H9 (cell line): ENCODE measurements at regions not wholly inside any gene's neighbourhood (a gene's known extent, or its start where the extent isn't known, plus 50 kb on each side); places are given as distances from the start of the nearest gene placed in this dataset.

Experiments
- DNase-seq: peaks from one replicate; pipeline ENCODE4 v3.0.0-alpha.2; 2017
- H2AFZ ChIP-seq: one replicate; pipeline ENCODE4 v1.6.1; 2013; ENCODE audit warnings: mild to moderate bottlenecking, low read length, control low read depth, moderate library complexity
- H2AK5ac ChIP-seq: 2 replicates; pipeline ENCODE4 v1.6.1; 2013; ENCODE audit warnings: low read length, control low read depth, mixed read lengths; ENCODE audit not compliant: insufficient read length
- H2BK120ac ChIP-seq: one replicate; pipeline ENCODE4 v1.6.1; 2013; ENCODE audit warnings: low read depth, mild to moderate bottlenecking, low read length, control low read depth, inconsistent platforms; ENCODE audit not compliant: poor library complexity, severe bottlenecking
- H2BK12ac ChIP-seq: 2 replicates; pipeline ENCODE4 v1.6.1; 2013; ENCODE audit warnings: low read length, control low read depth, mixed read lengths, low read depth; ENCODE audit not compliant: insufficient read length
- H2BK15ac ChIP-seq: 2 replicates; pipeline ENCODE4 v1.6.1; 2013; ENCODE audit warnings: low read depth, low read length, control low read depth
- H2BK20ac ChIP-seq: one replicate; pipeline ENCODE4 v1.6.1; 2013; ENCODE audit warnings: low read depth, mild to moderate bottlenecking, low read length, control low read depth, inconsistent platforms; ENCODE audit not compliant: poor library complexity, severe bottlenecking
- H2BK5ac ChIP-seq: 2 replicates; pipeline ENCODE4 v1.6.1; 2013; ENCODE audit warnings: low read length, control low read depth, mixed read lengths; ENCODE audit not compliant: insufficient read length
- H3K14ac ChIP-seq: 2 replicates; pipeline ENCODE4 v1.6.1; 2013; ENCODE audit warnings: low read length, control low read depth; ENCODE audit not compliant: insufficient read depth
- H3K18ac ChIP-seq: 2 replicates; pipeline ENCODE4 v1.6.1; 2013; ENCODE audit warnings: low read depth, mild to moderate bottlenecking, mixed read lengths, low read length, control low read depth; ENCODE audit not compliant: insufficient read length
- H3K23ac ChIP-seq: 2 replicates; pipeline ENCODE4 v1.6.1; 2013; ENCODE audit warnings: low read length, control low read depth, mixed read lengths, low read depth; ENCODE audit not compliant: insufficient read length
- H3K23me2 ChIP-seq: 2 replicates; pipeline ENCODE4 v1.6.1; 2013; ENCODE audit warnings: low read depth, mild to moderate bottlenecking, mixed read lengths, low read length, control low read depth; ENCODE audit not compliant: insufficient read length, poor library complexity, severe bottlenecking
- H3K27ac ChIP-seq: 2 replicates; pipeline ENCODE4 v1.5.1; 2013; ENCODE audit warnings: low read length, control low read depth, mixed read lengths, low read depth; ENCODE audit not compliant: insufficient read length
- H3K27me3 ChIP-seq: 2 replicates; pipeline ENCODE4 v1.6.1; 2013; ENCODE audit warnings: low read length, control low read depth, inconsistent platforms; ENCODE audit not compliant: insufficient read depth
- H3K4ac ChIP-seq: 2 replicates; pipeline ENCODE4 v1.6.1; 2013; ENCODE audit warnings: low read depth, mild to moderate bottlenecking, control low read depth, inconsistent platforms, low read length, moderate library complexity
- H3K4me1 ChIP-seq: 2 replicates; pipeline ENCODE4 v1.6.1; 2013; ENCODE audit warnings: low read length, control low read depth, inconsistent platforms; ENCODE audit not compliant: insufficient read depth
- H3K4me2 ChIP-seq: 2 replicates; pipeline ENCODE4 v1.6.1; 2013; ENCODE audit warnings: low read length, control low read depth, mixed read lengths; ENCODE audit not compliant: insufficient read length, insufficient read depth
- H3K56ac ChIP-seq: 2 replicates; pipeline ENCODE4 v1.6.1; 2013; ENCODE audit warnings: low read depth, mild to moderate bottlenecking, mixed read lengths, low read length, control low read depth; ENCODE audit not compliant: insufficient read length
- H3K79me1 ChIP-seq: 2 replicates; pipeline ENCODE4 v1.6.1; 2013; ENCODE audit warnings: low read depth, mild to moderate bottlenecking, moderate library complexity, low read length, control low read depth, inconsistent platforms; ENCODE audit not compliant: insufficient read depth, poor library complexity, severe bottlenecking
- H3K79me2 ChIP-seq: 2 replicates; pipeline ENCODE4 v1.6.1; 2013; ENCODE audit warnings: low read length, control low read depth, inconsistent platforms; ENCODE audit not compliant: insufficient read depth
- H3K9ac ChIP-seq: 2 replicates; pipeline ENCODE4 v1.6.1; 2013; ENCODE audit warnings: low read length, control low read depth, mixed read lengths; ENCODE audit not compliant: insufficient read length; ENCODE audit errors: extremely low read depth
- H3K9me3 ChIP-seq: one replicate; pipeline ENCODE4 v1.6.1; 2013; ENCODE audit warnings: low read depth, low read length, inconsistent platforms; ENCODE audit not compliant: control insufficient read depth
- H3T11ph ChIP-seq: one replicate; pipeline ENCODE4 v1.6.1; 2013; ENCODE audit warnings: mild to moderate bottlenecking, low read length, control low read depth, inconsistent platforms
- H4K20me1 ChIP-seq: one replicate; pipeline ENCODE4 v1.6.1; 2013; ENCODE audit not compliant: control insufficient read depth, insufficient read length, insufficient read depth
- H4K5ac ChIP-seq: 2 replicates; pipeline ENCODE4 v1.6.1; 2013; ENCODE audit warnings: low read depth, mild to moderate bottlenecking, mixed read lengths, low read length, control low read depth; ENCODE audit not compliant: insufficient read length
- H4K8ac ChIP-seq: replicated peaks from 2 replicates; pipeline ENCODE4 v1.6.1; 2013; ENCODE audit warnings: low read length, control low read depth, mixed read lengths, low read depth; ENCODE audit not compliant: insufficient read length
- H4K91ac ChIP-seq: 2 replicates; pipeline ENCODE4 v1.6.1; 2013; ENCODE audit warnings: low read depth, mild to moderate bottlenecking, moderate library complexity, mixed read lengths, low read length, control low read depth; ENCODE audit not compliant: insufficient read length
- H3K27ac Mint-ChIP-seq, 3 experiments: 2 replicates in 2 of 3; 3 replicates in 1 of 3; pipeline ENCODE4 v1.8.0; 2020 to 2021; ENCODE audit warnings: mixed read lengths in 3 of 3, mild to moderate bottlenecking in 1 of 3, moderate library complexity in 1 of 3
- H3K27me3 Mint-ChIP-seq: 2 replicates; pipeline ENCODE4 v1.8.0; 2021; ENCODE audit warnings: low read depth, mild to moderate bottlenecking, moderate library complexity, mixed read lengths
- H3K36me3 Mint-ChIP-seq, 3 experiments: 2 replicates in 2 of 3; 3 replicates in 1 of 3; pipeline ENCODE4 v1.8.0; 2020 to 2021; ENCODE audit warnings: low read depth in 3 of 3, mixed read lengths in 3 of 3; ENCODE audit not compliant: insufficient read depth in 1 of 3
- H3K4me1 Mint-ChIP-seq, 2 experiments: 2 replicates each; pipeline ENCODE4 v1.8.0; 2020; ENCODE audit warnings: mixed read lengths in 2 of 2
- H3K4me3 Mint-ChIP-seq, 2 experiments: 2 replicates in 1 of 2; 3 replicates in 1 of 2; pipeline ENCODE4 v1.8.0; 2020 to 2021; ENCODE audit warnings: mild to moderate bottlenecking in 2 of 2, mixed read lengths in 2 of 2, moderate library complexity in 1 of 2
- H3K9me3 Mint-ChIP-seq, 2 experiments: 2 replicates in 1 of 2; 3 replicates in 1 of 2; pipeline ENCODE4 v1.8.0; 2020; ENCODE audit warnings: mild to moderate bottlenecking in 2 of 2, mixed read lengths in 2 of 2, moderate library complexity in 1 of 2
- WGBS: extraction: QIAGEN DNeasy Blood & Tissue Kit; methylation state at CpG from one replicate; pipeline ENCODE4 v1.1.7; 2013; ENCODE audit warnings: missing lambda C conversion rate, low lambda C conversion rate, mixed read lengths; ENCODE audit not compliant: insufficient read length; ENCODE audit errors: extremely low coverage; 5-methylcytosine and 5-hydroxymethylcytosine counted together
- TF ChIP-seq, protein P1 (sequence below): fragments of 200-600 bp; sonication (generic); conservative IDR thresholded peaks from 3 replicates; pipeline ENCODE4 v1.8.0; 2021; ENCODE audit warnings: antibody characterized with exemption, mild to moderate bottlenecking

GRCh38 chr4:170772429-170772828 is 682.7 kb upstream of the AADAT start:
- no peak overlapping the region for H2BK12ac ChIP-seq
- no peak overlapping the region for H3K23ac ChIP-seq
- H2AK5ac ChIP-seq = no peak overlapping the region
- H4K8ac ChIP-seq = no peak overlapping the region
- no peaks in the 10 kb centered on the region for H4K20me1 ChIP-seq
- no peak for DNase-seq
- no peak overlapping the region for H2AFZ ChIP-seq
- H3K27me3 Mint-ChIP-seq = no peaks in the 10 kb centered on the region
- H3K14ac ChIP-seq = no peak overlapping the region
- no peaks in the 10 kb centered on the region for H3K23me2 ChIP-seq
- no peaks in the 10 kb centered on the region for H3K27me3 ChIP-seq
- WGBS = no CpG with 5 or more reads among the region's 1 CpG
- no peak overlapping the region for H2BK5ac ChIP-seq
- H3K9me3 ChIP-seq = no peaks in the 10 kb centered on the region
- no peak overlapping the region for H3K9ac ChIP-seq
- H3K4me1 Mint-ChIP-seq = peaks cover 2 to 4% of the 10 kb centered on the region in 2 experiments; a peak in 2 of 4 replicates
- no peak overlapping the region for H2BK20ac ChIP-seq
- no peak overlapping the region for H3K4ac ChIP-seq
- H4K5ac ChIP-seq = no peak overlapping the region
- H3K79me1 ChIP-seq = no peaks in the 10 kb centered on the region
- no peak overlapping the region for H2BK120ac ChIP-seq
- H3K4me1 ChIP-seq = no peaks in the 10 kb centered on the region
- no peaks in the 10 kb centered on the region for H3K79me2 ChIP-seq
- H3K18ac ChIP-seq = no peak overlapping the region
- no peak overlapping the region for H3K4me3 Mint-ChIP-seq
- no peak overlapping the region for H3T11ph ChIP-seq
- no peak overlapping the region for H4K91ac ChIP-seq
- H3K9me3 Mint-ChIP-seq = peaks cover 0 to 2% of the 10 kb centered on the region in 2 experiments; a peak in 1 of 5 replicates
- no peak overlapping the region for H3K56ac ChIP-seq
- H2BK15ac ChIP-seq = no peak overlapping the region
- no peak overlapping the region for H3K27ac Mint-ChIP-seq
- H3K36me3 Mint-ChIP-seq = peaks cover 0 to 2% (median 0%) of the 10 kb centered on the region in 3 experiments; a peak in 1 of 7 replicates
- H3K4me2 ChIP-seq = no peak overlapping the region
- H3K27ac ChIP-seq = no peak overlapping the region
- TF ChIP-seq, protein P1, sequence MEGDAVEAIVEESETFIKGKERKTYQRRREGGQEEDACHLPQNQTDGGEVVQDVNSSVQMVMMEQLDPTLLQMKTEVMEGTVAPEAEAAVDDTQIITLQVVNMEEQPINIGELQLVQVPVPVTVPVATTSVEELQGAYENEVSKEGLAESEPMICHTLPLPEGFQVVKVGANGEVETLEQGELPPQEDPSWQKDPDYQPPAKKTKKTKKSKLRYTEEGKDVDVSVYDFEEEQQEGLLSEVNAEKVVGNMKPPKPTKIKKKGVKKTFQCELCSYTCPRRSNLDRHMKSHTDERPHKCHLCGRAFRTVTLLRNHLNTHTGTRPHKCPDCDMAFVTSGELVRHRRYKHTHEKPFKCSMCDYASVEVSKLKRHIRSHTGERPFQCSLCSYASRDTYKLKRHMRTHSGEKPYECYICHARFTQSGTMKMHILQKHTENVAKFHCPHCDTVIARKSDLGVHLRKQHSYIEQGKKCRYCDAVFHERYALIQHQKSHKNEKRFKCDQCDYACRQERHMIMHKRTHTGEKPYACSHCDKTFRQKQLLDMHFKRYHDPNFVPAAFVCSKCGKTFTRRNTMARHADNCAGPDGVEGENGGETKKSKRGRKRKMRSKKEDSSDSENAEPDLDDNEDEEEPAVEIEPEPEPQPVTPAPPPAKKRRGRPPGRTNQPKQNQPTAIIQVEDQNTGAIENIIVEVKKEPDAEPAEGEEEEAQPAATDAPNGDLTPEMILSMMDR = no peak
